OCI-M2 (cell line): ENCODE measurements at regions not wholly inside any gene's neighbourhood (a gene's known extent, or its start where the extent isn't known, plus 50 kb on each side); places are given as distances from the start of the nearest gene placed in this dataset.
"Not testable (repeated sequence)": the region's sequence is repeated elsewhere in the genome, so short reads cannot be mapped to it uniquely, and the experiment has no call there.

Experiments used
- DNase-seq: peaks from one replicate; lab custom pipeline; 2025; ENCODE audit not compliant: unreplicated experiment; lab: John Stamatoyannopoulos, UW

DNA sequence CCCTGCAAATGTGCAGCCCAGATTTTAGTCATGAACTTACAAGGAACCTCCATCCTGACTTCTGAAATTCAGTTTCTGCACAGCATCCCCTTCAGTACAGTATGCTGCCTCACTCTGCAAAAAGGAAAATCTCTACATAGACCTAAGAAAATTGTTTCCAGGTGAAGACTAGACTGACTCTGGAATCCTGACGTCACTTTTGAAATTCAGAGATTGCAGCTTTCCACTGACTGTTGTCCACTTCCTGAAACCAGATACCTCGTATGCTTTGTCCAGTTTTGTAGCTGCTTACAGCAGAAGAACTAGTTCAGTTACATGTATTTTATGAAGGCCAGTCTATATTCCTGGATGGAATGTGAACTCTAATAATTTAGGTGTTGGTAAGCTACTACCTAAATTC lies 629.3 kb upstream of the ST8SIA4 start:
- DNase-seq, result no peak

DNA sequence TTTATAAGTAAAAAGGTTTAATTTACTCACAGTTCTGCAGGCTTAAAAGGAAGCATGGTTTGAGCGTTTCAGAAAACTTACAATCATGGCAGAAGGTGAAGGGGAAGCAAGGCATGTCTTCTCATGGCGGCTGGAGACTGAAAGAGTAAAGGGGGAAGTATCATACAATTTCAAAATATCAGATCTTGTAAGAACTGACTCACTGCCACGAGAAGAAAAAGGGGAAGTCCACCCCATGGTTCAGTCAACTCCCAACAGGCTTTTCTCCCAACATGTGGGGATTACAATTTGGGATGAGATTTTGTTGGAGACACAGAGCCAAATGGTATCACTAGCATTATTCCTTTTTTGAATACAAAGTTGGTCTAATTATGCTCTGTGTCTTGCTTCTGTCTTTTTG lies 627.9 kb upstream of the ST8SIA4 start:
- peak; percentile 2 for DNase-seq

DNA sequence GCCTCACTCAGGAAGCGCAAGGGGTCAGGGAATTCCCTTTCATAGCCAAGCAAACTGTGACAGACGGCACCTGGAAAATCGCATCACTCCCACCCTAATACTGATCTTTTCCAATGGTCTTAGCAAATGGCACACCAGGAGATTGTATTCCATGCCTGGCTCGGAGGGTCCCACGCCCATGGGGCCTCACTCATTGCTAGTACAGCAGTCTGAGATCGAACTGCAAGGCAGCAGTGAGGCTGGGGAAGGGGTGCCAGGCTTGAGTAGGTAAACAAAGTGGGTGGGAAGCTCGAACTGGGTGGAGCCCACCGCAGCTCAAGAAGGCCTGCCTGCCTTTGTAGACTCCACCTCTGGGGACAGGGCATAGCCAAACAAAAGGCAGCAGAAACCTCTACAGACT lies 626.0 kb upstream of the ST8SIA4 start:
- DNase-seq, result not testable (repeated sequence)

GRCh38 chr5:101520417-101520816 lies 617.3 kb upstream of the ST8SIA4 start:
- no peak for DNase-seq

DNA sequence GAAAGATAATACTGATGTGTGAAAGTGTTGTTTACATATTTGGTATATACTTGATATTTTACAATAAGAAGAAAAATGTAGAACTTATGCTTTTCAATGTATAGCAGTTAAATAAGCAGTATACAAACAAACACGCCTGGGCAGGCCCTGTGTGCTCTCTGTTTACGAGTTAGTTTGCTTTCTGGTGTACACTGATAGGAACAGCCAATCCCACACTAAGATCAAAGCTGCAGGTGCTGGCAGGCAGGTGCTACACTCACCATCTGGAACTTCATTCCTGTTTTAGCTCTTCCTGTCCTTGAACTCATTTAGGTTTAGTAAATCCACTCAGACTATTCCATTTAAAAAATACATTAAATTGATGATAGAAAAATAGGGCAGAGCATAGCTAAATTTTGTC lies 614.7 kb upstream of the ST8SIA4 start:
- no peak for DNase-seq

DNA sequence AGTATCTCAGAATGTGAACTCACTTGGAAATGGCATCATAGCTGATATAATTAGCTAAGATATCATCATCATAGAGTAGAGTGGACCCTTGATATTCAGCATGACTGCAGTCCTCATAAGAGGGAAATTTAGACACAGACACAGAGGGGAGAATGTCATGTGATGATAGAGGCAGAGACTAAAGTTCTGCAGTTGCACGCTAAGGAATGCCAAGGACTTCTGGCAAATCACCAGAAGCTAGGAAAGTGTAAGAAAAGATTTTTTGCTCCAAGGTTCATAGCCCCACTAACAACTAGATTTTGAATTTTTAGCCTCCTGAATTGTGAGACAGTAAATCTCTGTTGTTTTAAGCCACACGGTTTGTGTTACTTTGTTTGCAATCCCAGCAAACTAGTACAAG lies 612.6 kb upstream of the ST8SIA4 start:
- no peak for DNase-seq

DNA sequence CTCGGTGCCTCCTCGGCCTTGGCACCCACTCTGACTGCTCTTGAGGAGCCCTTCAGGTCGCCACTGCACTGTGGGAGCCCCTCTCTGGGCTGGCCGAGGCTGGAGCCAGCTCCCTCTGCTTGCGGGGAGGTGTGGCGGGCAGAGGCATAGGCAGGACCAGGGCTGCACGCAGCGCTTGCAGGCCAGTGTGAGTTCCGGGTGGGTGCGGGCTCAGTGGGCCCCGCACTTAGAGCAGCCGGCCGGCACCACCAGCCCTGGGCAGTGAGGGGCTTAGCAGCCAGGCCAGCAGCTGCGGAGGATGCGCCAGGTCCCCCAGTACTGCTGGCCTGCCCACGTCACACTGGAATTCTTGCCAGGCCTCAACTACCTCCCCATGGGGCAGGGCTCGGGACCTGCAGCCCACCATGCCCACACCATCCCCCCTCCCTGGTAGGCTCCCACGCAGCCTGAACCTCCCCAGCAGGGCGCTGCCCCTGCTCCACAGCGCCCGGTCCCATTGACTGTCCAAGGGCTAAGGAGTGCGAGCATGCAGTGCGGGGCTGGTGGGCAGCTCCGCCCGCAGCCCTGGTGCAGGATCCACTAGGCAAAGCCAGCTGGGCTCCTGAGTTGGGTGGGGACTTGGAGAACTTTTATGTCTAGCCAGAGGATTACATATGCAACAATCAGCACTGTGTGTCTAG lies 602.9 kb upstream of the ST8SIA4 start:
- no peak for DNase-seq

DNA sequence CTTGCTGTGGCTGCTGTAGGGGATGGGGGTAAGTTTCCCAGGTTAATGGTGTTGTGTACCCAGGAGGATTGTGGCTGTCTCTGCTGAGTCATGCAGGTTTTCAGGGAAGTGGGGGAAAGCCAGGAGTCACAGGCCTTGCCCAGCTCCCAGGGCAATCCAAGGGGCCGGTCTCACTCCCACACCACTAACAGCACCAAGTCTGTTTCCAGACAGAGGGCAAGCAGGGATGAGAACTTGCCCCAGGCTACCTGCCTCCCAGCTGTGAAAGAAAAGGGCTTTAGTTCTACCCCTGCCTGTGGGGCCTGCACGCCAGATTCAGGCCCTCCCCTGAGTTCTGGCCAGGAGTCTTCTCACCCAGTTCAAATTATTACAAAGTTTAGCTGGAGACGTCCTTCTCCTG lies 579.8 kb upstream of the ST8SIA4 start:
- DNase-seq, result no peak

DNA sequence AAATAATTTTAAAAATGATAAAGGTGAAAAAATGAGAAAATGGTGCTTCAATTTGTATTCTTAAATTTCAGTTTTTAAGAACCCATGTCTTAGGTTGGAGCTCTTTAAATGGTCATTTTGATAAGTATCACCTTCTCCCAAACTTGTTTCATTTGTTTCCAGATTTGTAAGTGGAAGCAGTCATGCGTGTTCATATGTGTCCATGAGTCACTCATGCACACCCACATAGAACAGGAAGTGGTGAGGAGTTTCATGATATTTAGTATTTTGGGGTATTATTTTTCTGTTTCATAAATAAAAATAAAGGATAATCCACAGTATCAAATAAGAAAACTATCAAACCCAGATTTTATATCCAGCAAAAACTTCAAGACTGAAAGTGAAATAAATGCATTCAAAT lies 570.4 kb upstream of the ST8SIA4 start:
- no peak for DNase-seq

- DNase-seq, result no peak
Observed at GRCh38 chr5:101461455-101461854, 558.4 kb upstream of the ST8SIA4 start.

DNA sequence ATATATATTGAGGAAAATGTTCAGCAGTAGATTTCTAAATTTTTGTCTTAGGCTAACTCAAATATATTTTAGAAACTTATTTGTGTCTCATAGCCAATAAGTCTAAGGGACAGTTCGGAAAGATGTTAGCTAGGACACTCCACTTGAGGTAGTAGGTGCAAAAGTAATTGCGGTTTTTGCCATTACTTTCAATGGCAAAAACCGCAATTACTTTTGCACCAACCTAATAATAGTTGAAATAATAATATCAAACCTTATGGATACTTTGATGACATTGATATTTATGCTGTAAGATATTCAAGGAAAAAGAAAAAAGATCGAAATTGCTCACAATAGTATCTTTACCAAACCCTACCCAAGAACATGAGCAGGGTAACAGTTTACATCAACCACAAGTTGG lies 555.5 kb upstream of the ST8SIA4 start:
- no peak for DNase-seq

DNA sequence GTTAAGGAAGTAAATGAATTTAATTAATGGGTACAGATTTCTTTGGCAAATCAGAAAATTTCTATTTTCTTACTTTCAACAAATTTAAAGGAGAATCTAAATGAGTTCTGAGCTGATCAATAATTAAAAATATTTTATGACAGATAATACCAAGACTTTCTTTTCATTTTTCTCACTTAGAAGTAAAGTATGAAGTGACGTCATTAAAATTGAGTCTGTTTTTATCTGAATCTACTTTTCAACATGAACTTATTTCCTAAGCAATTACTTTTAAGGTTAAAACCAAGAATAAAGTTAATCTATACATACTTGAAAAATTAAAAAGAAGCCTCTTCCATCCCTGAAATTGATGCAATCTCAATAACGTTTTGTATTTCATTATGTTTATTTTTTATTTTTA lies 552.8 kb upstream of the ST8SIA4 start:
- no peak for DNase-seq

DNA sequence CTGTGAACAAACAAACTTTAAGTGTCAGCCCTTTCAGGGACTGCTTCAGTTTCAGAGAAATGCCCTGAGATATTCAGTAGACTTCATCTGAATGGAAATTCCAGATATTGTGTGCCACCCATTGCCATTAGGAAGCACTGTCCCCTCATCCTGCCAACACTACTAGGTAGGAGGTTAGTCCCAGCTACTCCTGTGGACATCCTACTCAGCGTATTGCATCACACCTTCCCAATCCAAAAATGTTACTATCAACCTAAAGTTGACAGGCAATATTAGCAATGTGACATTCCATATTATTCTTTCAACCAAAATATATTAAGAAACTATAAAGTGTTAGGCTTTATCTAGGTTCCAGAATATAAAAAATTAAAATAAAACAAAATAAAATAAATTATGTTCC lies 552.0 kb upstream of the ST8SIA4 start:
- DNase-seq, result no peak

- DNase-seq, result not testable (repeated sequence)
Observed at GRCh38 chr5:101442281-101442680, 539.2 kb upstream of the ST8SIA4 start.

- no peak for DNase-seq
Observed at GRCh38 chr5:101440173-101440572, 537.1 kb upstream of the ST8SIA4 start.

- no peak for DNase-seq
Observed at GRCh38 chr5:101437351-101437750, 534.3 kb upstream of the ST8SIA4 start.

- no peak for DNase-seq
Observed at GRCh38 chr5:101435768-101436167, 532.7 kb upstream of the ST8SIA4 start.

GRCh38 chr5:101431201-101431600 lies 528.1 kb upstream of the ST8SIA4 start:
- DNase-seq, result no peak

- no peak for DNase-seq
Observed at GRCh38 chr5:101430551-101430950, 527.5 kb upstream of the ST8SIA4 start.

DNA sequence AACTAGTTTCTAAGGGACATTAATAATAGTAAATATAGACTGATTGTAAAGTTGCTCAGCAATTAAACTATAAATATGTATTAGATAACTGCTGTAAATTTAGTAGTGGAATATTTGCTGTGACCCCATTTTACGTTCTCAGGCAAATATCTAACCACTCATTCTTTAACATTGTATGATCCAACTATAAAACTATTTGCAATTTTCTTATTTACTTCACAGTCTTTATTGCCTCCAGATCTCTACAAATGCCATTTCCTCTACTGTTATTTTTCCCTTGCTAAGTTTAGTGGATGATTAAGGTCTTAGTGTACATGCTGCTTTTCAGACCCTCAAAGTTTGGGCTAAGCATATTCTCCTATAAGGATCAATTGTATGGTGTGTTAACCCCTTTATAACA lies 526.2 kb upstream of the ST8SIA4 start:
- DNase-seq, result no peak

- no peak for DNase-seq
Observed at GRCh38 chr5:101425339-101425859, 522.3 kb upstream of the ST8SIA4 start.

GRCh38 chr5:101424530-101425175 lies 521.6 kb upstream of the ST8SIA4 start:
- DNase-seq, result no peak

- DNase-seq, result no peak
Observed at GRCh38 chr5:101418713-101419118, 515.6 kb upstream of the ST8SIA4 start.
